ENCODE measurements at regions not wholly inside any gene's neighbourhood (a gene's known extent, or its start where the extent isn't known, plus 50 kb on each side); places are given as distances from the start of the nearest gene placed in this dataset.
"Not testable (repeated sequence)": the region's sequence is repeated elsewhere in the genome, so short reads cannot be mapped to it uniquely, and the experiment has no call there.

GRCh38 chr3:106328224-106328623, 459.4 kb upstream of the CBLB start:
- no peak for DNase-seq

GRCh38 chr3:106329521-106329920, 460.7 kb upstream of the CBLB start:
- DNase-seq, result no peak

GRCh38 chr3:106331636-106332035, 462.8 kb upstream of the CBLB start:
- DNase-seq, result no peak

- no peak for DNase-seq
These were observed 463.3 kb upstream of the CBLB start for GRCh38 chr3:106332129-106332528.

- DNase-seq, result no peak
These were observed 464.1 kb upstream of the CBLB start for GRCh38 chr3:106332884-106333283.

- DNase-seq, result no peak
These were observed 465.3 kb upstream of the CBLB start for GRCh38 chr3:106333911-106334618.

- no peak for DNase-seq
These were observed 467.8 kb upstream of the CBLB start for GRCh38 chr3:106336619-106337018.

GRCh38 chr3:106337116-106337515, 468.3 kb upstream of the CBLB start:
- no peak for DNase-seq

GRCh38 chr3:106338582-106339214, 469.9 kb upstream of the CBLB start:
- DNase-seq, result no peak

- no peak for DNase-seq
These were observed 470.7 kb upstream of the CBLB start for GRCh38 chr3:106339551-106339950.

- DNase-seq, result no peak
These were observed 472.3 kb upstream of the CBLB start for GRCh38 chr3:106341087-106341486.

- no peak for DNase-seq
These were observed 472.9 kb upstream of the CBLB start for GRCh38 chr3:106341586-106342162.

GRCh38 chr3:106342386-106342785, 473.6 kb upstream of the CBLB start:
- DNase-seq, result no peak

- DNase-seq, result no peak
These were observed 475.0 kb upstream of the CBLB start for GRCh38 chr3:106343811-106344210.

- no peak for DNase-seq
These were observed 476.7 kb upstream of the CBLB start for GRCh38 chr3:106345353-106346027.

GRCh38 chr3:106347350-106347749, 478.5 kb upstream of the CBLB start:
- DNase-seq, result no peak

- DNase-seq, result no peak
These were observed 479.4 kb upstream of the CBLB start for GRCh38 chr3:106348139-106348690.

- DNase-seq, result no peak
These were observed 480.5 kb upstream of the CBLB start for GRCh38 chr3:106349191-106349881.

- no peak for DNase-seq
These were observed 487.1 kb upstream of the CBLB start for GRCh38 chr3:106355873-106356272.

- DNase-seq, result no peak
These were observed 490.9 kb upstream of the CBLB start for GRCh38 chr3:106359692-106360091.

GRCh38 chr3:106360901-106361300, 492.1 kb upstream of the CBLB start:
- not testable (repeated sequence) for DNase-seq

- no peak for DNase-seq
These were observed 495.7 kb upstream of the CBLB start for GRCh38 chr3:106364477-106364876.

Data from NCI-H748 treated with DMSO at 0.1 percent for 48 hours (cell line).